ENCODE measurements at regions not wholly inside any gene's neighbourhood (a gene's known extent, or its start where the extent isn't known, plus 50 kb on each side); places are given as distances from the start of the nearest gene placed in this dataset.
A peak's percentile ranks its signal among the peaks of the same experiment; 100 is the strongest.
"Not testable (repeated sequence)": the region's sequence is repeated elsewhere in the genome, so short reads cannot be mapped to it uniquely, and the experiment has no call there.

DNA sequence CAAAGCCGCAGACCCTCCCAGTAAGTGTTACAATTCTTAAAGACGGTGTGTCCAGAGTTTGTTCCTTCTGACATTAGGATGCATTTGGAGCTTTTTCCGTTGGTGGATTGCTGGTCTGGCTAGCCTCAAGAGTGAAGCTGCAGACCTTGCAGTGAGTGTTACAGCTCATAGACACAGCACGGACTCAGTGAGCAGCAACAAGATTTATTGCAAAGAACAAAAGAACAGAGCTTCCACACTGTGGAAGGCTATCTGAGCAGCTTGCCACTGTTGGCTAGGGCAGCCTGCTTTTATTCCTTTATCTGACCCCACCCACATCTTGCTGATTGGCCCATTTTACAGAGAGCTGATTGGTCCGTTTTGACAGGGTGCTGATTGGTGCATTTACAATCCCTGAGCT lies 242.8 kb upstream of the SGCG start:
- DNase-seq (ENCODE audit: insufficient read length, low spot score) (no peak), FAIRE-seq (no peak)

DNA sequence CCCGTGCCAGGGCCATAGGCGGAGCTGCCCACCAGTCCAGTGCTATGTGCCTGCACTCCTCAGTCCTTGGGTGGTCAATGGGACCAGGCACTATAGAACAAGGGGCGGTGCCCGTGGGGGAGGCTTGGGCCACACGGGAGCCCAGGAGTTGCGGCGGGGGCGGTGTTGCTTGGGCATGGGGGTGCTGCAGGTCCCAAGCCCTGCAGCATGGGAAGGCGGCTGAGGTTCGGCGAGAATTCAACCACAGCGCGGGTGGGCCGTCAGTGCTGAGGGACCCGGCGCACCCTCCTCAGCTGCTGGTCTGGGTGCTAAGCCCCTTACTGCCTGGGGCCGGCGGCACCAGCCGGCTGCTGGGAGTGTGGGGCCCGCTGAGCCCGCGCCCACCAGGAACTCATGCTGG lies 242.2 kb upstream of the SGCG start:
- FAIRE-seq: no peak
- DNase-seq (ENCODE audit: insufficient read length, low spot score): no peak

DNA sequence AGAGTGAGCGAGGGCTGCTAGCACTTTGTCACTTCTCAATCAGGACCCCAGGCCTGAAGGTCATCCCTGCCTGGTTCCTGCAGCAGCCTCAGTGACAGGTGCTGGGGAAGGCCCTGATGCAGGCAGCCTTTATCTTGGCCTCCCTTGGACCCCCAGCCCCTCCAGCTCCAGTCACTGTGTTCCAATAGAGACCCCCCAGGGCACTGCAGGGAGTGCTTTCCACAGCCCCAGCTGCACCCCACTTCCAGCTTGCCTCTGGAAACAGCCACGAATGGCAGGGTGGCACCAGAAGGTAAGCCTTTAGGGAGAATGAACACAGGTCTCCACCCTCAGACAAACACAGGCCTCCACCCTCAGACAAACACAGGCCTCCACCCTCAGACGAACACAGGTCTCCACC lies 241.6 kb upstream of the SGCG start:
- FAIRE-seq: no peak
- no peak for DNase-seq (ENCODE audit: insufficient read length, low spot score)

DNA sequence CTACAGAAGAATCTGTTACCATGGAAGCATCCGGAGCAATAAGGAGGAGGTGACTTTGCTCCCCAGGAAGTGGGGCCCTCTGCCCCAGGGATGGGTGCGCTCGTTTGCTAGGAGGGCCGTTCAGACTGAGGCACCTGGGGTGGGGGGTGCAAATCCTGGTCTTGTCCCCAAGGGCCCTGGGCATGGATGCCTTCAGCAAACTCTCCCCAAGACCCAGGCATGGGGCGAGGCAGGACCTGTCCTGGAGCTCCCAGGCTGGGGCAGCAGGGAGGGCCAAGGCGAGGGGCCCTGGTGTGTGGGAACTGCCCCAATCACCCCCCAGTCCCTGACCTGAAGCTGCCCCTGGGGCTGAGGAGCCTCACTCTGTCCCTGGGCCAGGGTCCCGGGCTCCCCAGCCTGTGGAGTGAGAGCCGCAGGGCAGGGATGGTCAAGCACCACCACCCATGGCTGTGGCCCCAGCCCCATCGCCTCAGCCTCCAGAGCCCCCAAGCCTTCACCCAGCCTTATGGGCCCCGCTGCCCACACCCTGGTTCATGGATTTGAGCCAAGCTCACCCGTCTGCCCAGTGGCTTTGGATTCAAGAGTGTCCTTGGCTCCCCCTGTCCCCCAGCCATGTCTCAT lies 240.6 kb upstream of the SGCG start:
- no peak for DNase-seq (ENCODE audit: insufficient read length, low spot score)

DNA sequence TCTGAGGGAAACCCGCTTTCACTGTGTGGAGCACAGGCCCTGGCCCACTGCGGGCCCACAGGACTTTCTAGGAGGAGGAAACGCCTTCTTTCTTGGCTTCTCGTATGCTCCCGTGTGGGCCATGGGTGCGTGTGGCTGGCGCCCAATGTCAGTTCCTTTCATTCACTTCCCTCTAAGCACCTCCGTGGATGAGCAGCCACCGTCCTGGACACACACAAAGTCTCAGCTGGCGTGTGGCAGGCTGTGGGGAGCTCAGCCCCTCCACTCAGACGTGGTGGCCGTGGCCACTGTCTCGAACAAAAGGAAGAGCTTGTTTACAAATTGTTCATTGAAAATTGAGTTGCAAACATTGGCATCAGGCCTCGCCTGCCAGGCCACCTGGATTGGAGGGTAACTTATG lies 240.0 kb upstream of the SGCG start:
- DNase-seq (ENCODE audit: insufficient read length, low spot score): no peak

More for the DNA sequence above, 240.6 kb upstream of the SGCG start:
- no peak for FAIRE-seq

DNA sequence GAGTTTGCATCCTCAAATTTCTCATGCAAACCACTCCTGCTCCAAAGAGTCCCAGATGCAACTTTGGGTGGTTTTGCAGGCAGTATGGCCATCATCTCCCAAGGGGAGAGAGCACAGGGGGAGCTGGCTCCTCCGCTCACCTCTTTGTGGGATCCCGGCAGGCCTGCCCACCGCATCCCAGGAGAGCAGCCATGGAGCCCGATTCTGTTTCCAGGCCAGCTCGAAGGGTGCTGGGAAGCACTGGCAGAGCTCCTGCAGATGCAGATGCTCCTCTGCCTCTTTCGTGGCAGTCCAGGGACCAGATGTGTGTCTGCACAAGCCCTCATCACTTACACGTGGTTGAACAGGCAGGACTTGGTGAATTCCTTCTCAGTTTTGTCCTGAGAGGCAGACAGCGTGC lies 239.3 kb upstream of the SGCG start:
- FAIRE-seq; DNase-seq (ENCODE audit: insufficient read length, low spot score): not testable (repeated sequence)

More for the DNA sequence above, 240.0 kb upstream of the SGCG start:
- no peak for FAIRE-seq

DNA sequence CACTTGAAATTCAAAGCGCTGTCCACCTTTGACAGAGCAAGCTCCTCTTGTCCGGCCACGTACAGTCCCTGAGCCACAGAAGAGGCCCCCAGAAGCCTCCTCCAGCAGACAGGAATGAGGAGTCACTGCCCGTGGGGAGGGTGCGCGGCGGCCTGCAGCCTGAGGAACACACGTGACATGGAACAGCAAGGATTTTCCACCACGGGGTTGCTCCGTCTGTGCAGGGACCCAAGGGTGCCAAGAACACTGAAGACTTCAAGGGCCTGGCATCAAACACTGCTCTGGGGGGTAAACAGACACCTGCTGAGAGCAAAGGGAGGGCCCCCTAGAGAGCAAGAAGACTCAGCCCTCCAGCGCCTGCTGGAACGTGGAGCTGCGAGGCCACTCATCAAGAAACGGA lies 237.9 kb upstream of the SGCG start:
- FAIRE-seq; DNase-seq (ENCODE audit: insufficient read length, low spot score): not testable (repeated sequence)

DNA sequence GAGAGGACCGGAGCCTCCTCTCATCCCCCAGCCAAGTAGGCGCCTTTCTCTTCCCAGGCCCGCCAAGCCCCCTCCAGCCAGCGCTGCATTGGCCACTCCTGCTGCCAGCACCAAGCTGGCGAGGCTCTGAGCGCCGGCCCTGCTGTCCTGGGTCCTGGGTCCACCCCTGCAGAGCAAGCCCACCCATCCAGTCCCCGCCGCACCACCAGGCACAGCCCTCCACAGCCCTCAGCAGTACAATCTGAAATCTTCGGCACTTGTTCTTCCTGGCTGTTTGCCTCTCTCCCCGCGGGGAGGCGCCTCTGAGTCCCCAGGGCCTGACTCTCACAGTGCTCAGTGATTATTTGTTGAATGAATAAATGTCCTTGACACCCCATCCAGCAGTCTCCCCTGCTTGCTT lies 236.4 kb upstream of the SGCG start:
- FAIRE-seq: no peak
- no peak for DNase-seq (ENCODE audit: insufficient read length, low spot score)

DNA sequence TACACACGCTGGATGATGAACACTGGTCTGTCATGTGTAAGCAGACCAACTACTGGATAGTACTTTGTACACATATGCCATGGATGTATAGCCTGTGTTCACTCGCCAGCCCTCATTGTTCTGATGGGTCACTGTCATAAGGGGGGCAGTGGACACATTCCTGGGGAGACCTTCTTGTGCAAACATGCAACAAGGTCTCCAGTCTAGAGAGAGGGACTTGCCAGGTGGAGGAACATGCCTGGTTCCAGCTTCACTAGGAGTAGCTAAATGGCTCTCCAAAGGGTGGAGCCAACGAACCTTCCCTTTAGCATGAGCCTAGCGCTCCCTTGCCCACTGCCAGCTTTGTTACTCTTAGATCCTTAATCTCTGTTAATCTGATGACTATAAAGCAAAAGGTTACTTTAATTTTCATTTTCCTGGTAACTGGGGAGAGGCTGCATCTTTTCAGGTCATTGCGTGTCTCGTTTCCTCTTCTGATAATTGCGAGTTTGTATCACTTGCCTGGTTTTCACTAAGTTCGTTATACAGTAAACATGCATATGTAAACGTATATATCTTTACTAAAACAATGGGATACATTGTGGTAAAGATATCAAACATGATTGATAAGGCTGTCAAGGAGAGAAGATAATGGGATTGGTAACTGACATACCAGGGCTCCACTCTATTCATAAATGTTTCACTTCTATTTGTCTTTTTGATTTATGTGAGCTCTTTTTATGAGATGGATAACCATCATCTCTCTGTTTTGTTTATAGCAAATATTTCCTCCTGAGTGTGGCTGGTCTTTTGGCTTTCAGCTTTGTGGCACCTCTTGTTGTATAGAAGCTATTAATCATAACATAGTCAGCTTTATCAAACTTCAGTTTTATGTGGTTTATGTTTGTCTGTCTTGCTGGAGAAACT lies 235.2 kb upstream of the SGCG start:
- no peak for DNase-seq (ENCODE audit: insufficient read length, low spot score)
- no peak for FAIRE-seq

DNA sequence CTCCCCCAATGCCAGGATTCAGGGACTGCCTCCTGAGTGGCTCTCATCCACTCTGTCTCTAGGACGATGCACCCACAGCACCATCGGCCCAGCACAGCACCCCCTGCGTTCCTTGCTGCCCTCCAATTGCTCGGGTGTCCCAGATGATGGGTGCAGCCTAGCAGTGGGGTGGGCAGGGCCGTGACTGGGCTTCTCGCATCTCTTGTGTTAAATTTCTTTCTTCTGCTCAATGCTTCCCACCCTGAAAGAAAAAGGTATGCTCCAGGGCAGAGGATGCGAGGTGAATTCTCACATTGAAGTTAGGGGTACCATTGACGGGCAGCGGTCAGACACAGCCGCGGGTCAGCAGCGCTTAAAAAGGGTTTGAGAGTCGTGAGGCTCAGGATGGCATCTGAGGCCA lies 232.4 kb upstream of the SGCG start:
- DNase-seq (ENCODE audit: insufficient read length, low spot score) (no peak), FAIRE-seq (no peak)

DNA sequence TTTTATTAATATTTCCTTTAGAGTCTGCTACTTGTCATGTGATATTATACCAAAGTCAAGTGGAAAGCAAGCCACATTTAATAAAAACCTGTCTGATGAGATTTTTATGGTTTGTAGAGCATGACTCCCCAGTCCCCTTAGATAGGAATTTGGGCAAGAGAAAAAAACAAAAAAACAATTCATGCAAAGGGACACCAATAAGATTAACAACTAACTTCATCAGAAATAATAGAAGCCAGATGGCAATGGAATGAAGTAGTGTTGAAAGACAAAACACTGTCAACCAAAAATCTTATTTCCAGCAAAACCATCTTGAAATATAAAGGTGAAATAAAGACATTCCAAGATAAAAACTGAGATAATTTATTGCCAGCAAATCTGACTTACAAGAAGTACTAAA lies 228.8 kb upstream of the SGCG start:
- DNase-seq (ENCODE audit: insufficient read length, low spot score); FAIRE-seq: not testable (repeated sequence)

DNA sequence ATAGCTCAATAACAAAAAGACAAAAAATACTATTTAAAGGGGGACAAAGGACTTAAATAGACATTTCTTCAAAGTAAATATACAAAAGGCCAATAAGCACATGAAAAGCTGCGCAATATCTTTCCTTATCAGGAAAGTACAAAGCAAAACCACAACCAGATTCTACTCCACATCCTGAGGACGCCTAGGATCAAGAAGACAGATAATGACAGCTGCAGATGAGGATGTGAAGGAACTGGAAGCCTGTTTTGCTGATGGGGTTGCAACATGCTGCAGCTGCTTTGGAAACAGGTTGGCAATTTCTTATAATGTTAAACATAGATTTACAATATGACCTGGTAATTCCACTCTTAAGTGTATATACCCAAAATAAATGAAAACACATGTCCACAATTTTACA lies 225.6 kb upstream of the SGCG start:
- not testable (repeated sequence) for FAIRE-seq; DNase-seq (ENCODE audit: insufficient read length, low spot score)

DNA sequence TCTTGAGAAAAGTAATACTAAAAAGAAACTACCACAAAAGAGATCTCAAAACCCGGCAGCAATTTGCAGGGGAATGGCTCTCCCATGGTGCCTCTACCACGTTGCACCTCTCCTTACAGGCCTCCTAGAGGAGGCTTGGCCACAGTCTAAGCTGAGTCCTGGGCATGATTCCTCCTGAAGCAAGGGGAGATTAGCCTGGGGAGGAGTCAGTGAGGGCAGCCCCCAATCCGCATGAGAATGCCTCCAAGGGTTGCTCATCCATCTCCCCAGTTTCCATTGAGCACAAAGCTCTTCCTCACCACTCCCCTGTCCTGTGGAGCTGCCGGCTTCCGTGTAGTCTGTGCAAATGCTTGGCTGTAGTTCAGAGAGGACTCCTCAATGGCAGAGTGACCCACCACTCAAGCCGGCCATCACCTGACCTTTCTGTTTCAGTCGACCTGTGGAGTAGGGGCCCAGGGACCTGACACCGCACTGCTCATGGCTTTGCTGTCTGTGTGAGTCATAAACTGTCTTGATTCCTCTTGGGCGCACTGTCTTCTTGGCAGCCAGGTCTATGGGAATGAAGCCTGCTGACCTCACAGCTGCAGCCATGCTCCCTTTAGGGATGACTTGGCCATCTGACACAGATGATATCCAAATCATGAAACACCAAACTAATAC lies 224.2 kb upstream of the SGCG start:
- FAIRE-seq; DNase-seq (ENCODE audit: insufficient read length, low spot score): not testable (repeated sequence)

DNA sequence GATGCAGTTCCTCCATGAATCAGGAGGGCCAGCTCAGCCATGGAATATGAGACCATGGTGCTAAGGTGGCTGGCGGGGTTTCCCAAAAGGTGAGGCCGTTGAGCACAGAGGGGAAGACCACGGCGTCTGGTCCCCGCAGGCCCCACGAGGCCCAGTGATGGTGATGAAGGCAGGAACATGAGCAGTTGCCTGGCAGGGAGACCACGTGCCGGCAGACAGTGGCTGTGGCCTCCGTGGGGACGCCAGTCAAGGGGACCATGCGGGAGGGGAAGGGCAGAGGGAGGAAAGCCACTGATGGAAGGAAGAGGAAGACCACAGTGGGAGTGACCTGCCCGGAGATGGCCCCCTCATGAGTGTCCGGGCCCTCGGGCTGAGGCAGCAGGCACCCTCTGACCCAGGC lies 220.9 kb upstream of the SGCG start:
- DNase-seq (ENCODE audit: insufficient read length, low spot score); FAIRE-seq: not testable (repeated sequence)

DNA sequence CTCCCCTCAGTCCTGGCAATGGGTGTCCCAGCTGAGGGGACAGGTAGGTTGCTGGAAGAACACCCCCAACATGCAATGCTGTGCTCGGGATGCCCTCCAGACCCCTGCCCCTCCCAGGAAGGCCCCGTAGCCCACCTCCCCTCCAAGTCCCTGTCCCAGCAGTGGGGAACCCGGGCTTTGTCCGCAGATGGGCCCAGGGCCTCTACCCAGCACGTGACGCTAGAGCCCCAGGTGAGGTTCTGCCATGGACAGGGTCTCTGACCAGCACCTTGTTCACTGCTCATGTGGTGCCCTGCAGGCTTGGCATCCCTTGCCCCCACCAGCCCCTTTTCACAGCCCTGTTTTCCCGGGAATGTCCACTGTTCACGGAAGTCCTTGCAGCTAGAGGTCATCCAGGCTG lies 220.0 kb upstream of the SGCG start:
- DNase-seq (ENCODE audit: insufficient read length, low spot score): no peak
- FAIRE-seq: peak; percentile 48

DNA sequence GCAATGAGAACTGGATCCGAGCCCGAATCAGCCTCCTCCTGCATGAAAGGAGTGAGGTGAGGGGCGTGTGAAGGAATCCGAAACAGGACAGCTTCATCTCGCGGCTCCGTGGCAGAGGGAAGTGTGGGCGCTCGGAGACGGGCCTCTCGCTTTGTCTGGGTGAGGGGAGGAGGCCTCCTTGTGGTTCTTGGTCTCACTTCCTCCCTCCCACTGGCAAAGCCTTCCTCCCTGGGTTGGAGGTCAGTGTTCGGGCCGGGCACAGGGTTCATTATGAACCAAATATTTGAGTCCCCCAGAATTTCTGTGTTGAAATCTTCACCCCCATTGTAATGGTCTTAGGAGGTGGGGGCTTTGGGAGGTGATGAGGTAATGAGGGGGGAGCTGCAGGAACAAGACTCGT lies 219.4 kb upstream of the SGCG start:
- FAIRE-seq: not testable (repeated sequence)

DNA sequence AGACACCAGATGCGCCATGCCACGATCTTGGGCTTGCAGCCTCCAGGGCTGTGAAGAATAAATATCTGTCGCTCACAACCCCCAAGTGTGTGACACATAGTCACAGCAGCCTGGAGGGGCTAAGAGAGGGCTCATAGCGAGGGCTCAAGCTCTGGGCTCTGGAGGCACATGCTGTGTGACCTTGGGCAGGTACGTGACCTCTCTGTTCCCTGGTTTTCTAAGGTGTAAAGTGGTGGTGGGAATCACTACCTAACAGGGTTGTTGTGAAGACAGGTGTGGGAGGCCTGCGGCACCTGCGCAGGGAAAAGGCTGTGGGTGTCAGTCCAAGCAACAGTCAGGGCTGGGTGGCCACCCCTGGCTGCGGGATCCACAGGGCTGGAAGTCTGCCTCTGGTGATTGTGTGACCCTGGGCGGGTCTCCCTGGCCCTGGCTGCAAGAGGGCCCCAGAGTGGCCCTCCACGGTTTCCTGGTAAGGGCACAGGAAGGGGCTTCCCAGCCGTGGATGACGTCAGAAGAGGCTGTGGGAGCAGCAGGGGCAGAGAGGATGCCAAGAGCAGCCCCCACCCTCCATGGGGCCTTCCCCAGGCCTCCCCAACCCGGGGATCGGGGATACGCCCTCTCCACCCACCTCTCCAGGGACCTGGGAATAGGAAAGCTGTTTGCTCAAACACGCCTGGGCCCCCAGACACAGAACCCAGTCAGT lies 218.8 kb upstream of the SGCG start:
- FAIRE-seq (no peak), DNase-seq (ENCODE audit: insufficient read length, low spot score) (no peak)

More for the DNA sequence above, 219.4 kb upstream of the SGCG start:
- not testable (repeated sequence) for DNase-seq (ENCODE audit: insufficient read length, low spot score)

DNA sequence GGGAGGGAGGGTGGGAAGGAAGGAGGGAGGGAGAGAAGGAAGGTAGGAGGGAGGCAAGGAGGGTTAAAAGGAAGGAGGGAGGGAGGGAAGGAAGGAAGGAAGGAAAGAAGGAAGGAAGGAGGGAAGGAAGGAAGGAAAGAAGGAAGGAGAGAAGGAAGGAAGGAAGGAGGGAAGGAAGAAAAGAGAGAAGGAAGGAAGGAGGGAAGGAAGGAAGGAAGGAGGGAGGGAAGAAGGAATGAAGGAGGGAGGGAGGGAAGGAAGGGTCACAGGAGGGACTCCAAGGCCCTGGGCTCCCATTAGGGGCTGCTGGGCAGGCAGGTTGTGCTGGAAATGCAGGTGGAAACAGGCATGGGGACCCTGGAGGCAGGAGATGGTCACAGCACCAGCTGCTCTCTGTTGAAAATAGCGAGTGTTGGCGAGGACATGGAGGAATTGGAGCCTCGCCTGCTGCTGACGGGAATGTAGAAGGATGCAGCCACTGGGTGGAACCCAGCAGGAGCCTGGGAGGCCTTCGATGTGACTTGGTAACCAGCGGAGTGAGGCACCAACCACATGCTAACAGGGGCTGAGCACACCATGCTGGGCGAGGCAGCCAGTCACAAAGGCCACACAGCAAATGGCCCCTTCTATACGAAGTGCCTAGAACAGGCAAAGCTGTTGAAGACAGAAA lies 217.3 kb upstream of the SGCG start:
- not testable (repeated sequence) for DNase-seq (ENCODE audit: insufficient read length, low spot score); FAIRE-seq

DNA sequence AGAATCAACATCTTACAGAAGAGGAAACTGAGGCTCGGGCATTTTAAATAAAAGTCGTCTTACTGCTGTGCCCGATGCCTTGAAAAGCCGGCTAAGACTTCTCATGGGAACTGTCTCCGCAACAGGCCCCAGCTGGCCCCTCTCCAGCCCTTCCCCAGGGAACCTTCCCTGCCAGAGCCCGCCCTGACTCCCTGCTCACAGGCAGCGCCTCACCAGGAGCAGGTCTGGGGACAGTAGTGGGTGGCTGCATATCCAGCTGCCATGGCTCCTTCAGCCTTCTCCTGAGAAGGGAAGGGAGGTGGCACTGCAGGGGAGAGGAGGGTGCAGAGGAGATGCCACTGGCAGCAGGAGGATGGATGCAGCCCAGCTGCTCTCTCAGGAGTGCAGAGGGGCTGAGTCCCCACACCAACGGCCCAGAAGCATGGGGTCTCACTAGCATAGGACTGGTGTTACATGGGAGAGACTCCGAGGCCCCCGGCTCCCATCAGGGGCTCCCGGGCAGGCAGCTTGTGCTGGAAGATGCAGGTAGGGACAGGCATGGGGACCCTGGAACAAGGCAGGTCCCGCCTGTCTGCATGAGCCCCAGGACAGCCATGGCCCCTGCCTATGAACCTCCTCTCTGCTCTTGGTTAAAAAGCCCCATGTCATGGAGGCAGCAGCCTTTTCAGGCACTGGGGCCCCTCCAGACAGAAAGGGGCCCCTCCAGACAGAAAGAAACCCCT lies 216.4 kb upstream of the SGCG start:
- DNase-seq (ENCODE audit: insufficient read length, low spot score) (no peak), FAIRE-seq (no peak)

All from GM19239 (cell line).